Dendritic cell treated with granulocyte-macrophage colony-stimulating factor and Interleukin-4, amounts not matched to agents 40 ng/mL and 50 ng/mL, for 4 days (primary cell): ENCODE measurements at regions not wholly inside any gene's neighbourhood (a gene's known extent, or its start where the extent isn't known, plus 50 kb on each side); places are given as distances from the start of the nearest gene placed in this dataset.

Experiments
- H3K27ac Mint-ChIP-seq: one replicate; pipeline ENCODE4 v1.8.0; 2022; ENCODE audit warnings: mild to moderate bottlenecking, mixed read lengths
- H3K27me3 Mint-ChIP-seq: one replicate; pipeline ENCODE4 v1.8.0; 2022; ENCODE audit warnings: mild to moderate bottlenecking, mixed read lengths
- H3K36me3 Mint-ChIP-seq: one replicate; pipeline ENCODE4 v1.8.0; 2022; ENCODE audit warnings: low read depth, mixed read lengths
- H3K4me1 Mint-ChIP-seq: one replicate; pipeline ENCODE4 v1.8.0; 2022; ENCODE audit warnings: low read depth, mixed read lengths
- H3K4me3 Mint-ChIP-seq: one replicate; pipeline ENCODE4 v1.8.0; 2022; ENCODE audit warnings: mild to moderate bottlenecking, moderate library complexity, mixed read lengths
- H3K9me3 Mint-ChIP-seq: one replicate; pipeline ENCODE4 v1.8.0; 2022; ENCODE audit warnings: mixed read lengths
- intact Hi-C: fragments of 100-400 bp; cut with micrococcal nuclease; formaldehyde crosslinking; loops from one replicate; pipeline ENCODE4 v1.15.0; 2022

DNA sequence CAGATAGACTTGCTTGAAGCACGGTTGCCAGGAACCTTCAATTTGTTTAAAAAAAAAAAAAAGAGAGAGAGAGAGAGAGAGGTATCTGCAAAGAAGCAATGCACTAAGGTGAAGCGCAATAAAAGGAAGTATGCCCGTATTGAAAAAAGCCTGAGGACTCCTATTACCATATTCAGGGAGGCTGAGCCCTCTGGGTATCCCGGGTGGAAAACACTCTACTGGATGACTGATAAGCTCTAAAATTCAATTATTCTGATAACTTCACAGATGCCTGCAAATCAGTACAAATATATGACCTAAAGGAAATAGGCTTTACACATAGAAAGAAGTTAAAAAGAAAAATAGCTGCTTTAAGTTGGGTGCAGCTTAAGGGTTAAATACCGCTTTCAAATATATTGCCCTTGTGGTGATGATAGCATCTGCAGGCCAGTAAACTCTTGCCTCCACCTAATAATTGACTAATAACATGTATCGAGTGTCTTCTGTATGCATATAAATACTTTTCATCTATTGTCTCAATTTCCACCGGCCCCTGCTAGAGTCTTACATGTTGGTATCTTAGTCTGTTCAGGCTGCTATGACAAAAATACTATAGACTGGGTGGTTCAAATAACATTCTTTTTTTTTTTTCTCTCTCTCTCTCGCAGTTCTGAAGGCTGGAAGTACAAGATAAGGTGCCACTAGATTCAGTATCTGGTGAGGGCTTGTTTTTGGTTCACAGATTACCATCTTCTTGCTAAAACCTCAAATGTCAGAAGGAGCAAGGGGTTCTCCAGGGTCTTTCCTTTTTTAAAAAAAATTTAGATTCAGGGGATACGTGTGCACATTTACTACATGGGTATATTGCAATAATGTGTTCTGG lies 187.4 kb upstream of the JARID2 start:
- intact Hi-C loops: no loop called here
- H3K9me3 Mint-ChIP-seq: no peaks in the 10 kb centered on the region

DNA sequence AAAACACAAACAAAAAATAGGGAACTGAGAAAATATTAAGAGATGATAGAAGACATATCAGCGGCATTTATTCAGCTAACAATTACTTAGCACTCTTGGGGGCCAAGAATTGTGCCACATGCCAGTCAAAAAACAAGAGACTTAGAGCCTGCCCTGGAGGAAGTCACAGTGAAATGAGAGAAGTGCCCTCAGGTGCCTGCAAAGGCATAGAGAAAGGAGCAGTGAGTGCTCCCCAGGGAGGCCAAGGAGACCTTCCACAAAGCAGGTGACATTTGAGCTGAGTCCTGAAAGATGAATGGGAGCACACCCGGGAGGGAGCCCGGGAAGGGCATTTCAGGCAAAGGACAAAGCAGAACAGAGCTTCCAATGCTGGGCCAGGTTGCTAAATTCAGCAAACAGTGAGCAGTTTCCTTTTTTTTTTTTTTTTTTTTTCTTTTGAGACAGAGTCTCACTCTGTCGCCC lies 184.7 kb upstream of the JARID2 start:
- H3K4me1 Mint-ChIP-seq: peaks cover 49% of the 10 kb centered on the region
- no peak overlapping the region for H3K4me3 Mint-ChIP-seq
- H3K27me3 Mint-ChIP-seq: no peaks in the 10 kb centered on the region
- H3K27ac Mint-ChIP-seq: peak overlapping the region; percentile 58
- intact Hi-C loops: loop anchor here (5.0 to 10.0 kb wide), 2 partner anchors 46 to 139 kb away; no protein-coding TSS in a partner anchor
- no peaks in the 10 kb centered on the region for H3K9me3 Mint-ChIP-seq
- no peaks in the 10 kb centered on the region for H3K36me3 Mint-ChIP-seq

More for the DNA sequence above, 187.4 kb upstream of the JARID2 start:
- peaks cover 35% of the 10 kb centered on the region for H3K4me1 Mint-ChIP-seq
- H3K36me3 Mint-ChIP-seq: no peaks in the 10 kb centered on the region
- no peaks in the 10 kb centered on the region for H3K27me3 Mint-ChIP-seq
- H3K27ac Mint-ChIP-seq: no peak overlapping the region
- no peak overlapping the region for H3K4me3 Mint-ChIP-seq

DNA sequence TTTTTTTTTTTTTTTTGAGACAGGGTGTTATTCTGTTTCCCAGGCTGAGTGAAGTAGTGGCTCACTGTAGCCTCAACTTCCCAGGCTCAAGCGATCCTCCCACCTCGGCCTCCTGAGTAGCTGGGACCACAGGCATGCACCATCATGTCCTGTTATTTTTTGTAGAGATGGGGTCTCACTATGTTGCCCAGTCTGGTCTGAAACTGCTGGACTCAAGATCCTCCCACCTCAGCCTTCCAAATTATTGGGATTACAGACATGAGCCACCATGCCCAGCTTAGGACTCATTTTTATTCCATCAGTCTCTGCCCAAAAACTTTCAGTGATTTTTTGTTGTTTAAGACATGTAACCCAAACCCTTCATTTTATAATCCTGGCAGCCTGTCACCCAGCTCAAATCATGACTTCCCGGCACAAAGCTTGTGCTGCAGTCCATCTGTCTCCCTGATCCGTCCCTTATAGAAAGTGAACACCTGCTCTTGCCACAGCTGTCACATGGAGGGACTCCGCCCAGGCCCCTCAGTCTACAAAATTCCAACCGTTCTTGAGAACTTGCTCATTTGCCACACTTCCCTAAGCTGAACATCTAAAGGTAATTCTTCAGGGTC lies 183.9 kb upstream of the JARID2 start:
- H3K27me3 Mint-ChIP-seq: no peaks in the 10 kb centered on the region
- no peaks in the 10 kb centered on the region for H3K9me3 Mint-ChIP-seq
- peaks cover 57% of the 10 kb centered on the region for H3K4me1 Mint-ChIP-seq
- peak overlapping the region; percentile 58 for H3K27ac Mint-ChIP-seq
- H3K4me3 Mint-ChIP-seq: no peak overlapping the region
- intact Hi-C loops: loop anchor here (5.0 to 10.0 kb wide), 2 partner anchors 47 to 140 kb away; no protein-coding TSS in a partner anchor
- H3K36me3 Mint-ChIP-seq: no peaks in the 10 kb centered on the region

DNA sequence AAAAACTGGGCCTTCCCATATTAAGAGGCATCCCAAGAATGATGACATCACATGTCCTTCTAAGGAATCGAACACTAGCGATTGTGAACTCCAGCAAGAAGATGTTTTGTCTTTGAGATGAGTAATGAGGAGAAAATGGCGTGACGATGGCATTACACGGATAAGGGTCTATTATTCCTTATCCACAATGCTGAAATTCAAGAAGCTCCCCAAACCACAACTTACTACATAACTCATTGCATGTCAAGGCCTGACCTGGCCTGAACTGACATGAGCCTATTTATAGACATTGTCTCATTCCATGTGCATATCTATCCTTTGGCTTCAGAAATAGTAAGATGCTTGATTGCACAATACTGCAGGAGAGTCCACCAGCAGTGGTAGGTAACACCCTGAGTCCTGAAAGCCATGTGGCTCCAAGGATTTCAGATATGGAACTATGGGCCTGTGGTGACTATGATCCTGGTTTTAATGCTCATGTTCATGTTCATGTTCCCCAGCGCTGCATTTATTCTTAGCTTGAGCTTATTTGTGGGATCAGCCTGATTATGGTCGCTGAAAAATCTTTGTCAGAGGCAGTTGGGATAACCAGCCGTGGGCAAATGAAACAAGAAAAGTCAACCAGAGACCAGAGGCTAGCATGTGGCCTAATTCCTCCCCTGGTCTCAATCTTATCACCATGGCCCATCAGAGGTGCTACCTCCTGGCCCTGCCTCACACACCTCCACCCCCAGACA lies 183.2 kb upstream of the JARID2 start:
- intact Hi-C loops: loop anchor here (5.0 to 10.0 kb wide), 2 partner anchors 48 to 140 kb away; no protein-coding TSS in a partner anchor
- no peak overlapping the region for H3K4me3 Mint-ChIP-seq
- no peaks in the 10 kb centered on the region for H3K9me3 Mint-ChIP-seq
- peak overlapping the region; percentile 58 for H3K27ac Mint-ChIP-seq
- H3K36me3 Mint-ChIP-seq: no peaks in the 10 kb centered on the region
- H3K27me3 Mint-ChIP-seq: no peaks in the 10 kb centered on the region
- H3K4me1 Mint-ChIP-seq: peaks cover 62% of the 10 kb centered on the region

DNA sequence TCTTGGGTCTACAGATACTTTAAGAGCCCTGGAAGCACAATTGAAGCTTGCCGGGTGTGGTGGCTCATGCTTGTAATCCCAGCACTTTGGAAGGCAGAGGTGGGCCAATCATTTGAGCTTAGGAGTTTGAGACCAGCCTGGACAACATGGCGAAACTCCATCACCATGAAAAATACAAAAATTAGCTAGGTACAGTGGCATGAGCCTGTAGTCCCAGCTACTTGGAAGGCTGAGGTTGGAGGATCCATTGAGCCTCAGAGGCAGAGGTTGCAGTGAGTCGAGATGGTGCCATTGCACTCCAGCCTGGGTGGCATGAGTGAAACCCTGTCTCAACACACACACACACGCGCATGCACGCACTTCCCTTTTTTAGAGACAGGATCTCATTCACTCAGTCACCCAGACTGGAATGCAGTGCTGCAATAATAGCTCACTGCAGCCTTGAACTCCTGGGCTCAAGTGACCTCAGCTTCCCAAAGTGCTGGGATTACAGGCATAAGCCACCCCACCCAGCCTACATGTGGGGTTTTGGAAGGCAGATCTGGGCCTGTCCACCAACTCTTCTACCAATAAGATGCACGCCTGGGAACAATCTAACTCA lies 182.5 kb upstream of the JARID2 start:
- Mint-ChIP-seq H3K4me3 (no peak overlapping the region), H3K27ac (peak overlapping the region; percentile 30), H3K27me3 (no peaks in the 10 kb centered on the region), H3K9me3 (no peaks in the 10 kb centered on the region), H3K36me3 (no peaks in the 10 kb centered on the region), H3K4me1 (peaks cover 60% of the 10 kb centered on the region)
- intact Hi-C loops: loop anchor here (5.0 to 10.0 kb wide), 2 partner anchors 49 to 141 kb away; no protein-coding TSS in a partner anchor

DNA sequence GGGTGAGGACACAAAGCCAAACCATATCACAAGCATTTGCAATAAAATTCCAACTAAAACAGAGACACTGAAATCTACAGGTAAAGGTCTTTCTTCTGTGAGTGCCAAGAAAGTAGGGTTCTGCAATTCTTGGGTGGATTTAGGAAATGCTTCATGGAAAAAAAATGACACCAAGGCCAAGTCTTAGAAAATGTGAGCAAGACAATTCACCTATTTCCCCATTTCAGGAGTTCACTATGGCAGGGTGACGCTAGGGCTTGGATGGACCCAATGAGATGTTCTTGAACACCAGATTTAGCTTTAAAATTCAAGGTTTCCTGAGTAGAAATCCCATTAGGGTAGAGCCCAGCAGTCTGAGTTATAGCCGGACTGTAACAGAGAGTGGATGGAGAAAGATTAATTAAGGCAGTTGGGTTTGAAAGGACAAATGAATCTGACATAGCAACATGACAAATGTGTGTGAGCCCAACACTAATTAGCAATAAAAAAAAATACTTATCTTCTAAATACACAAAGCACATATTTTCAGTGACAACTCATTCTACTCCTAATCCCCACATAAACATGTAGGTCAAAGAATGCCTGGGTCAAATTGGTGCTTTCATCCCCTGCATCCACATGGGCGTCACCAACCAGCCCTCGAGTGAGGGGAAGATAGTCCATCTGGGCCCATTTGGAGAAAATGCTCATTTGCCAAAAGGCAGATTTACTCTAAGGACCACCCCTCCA lies 180.4 kb upstream of the JARID2 start:
- Mint-ChIP-seq H3K36me3 (peaks cover 5% of the 10 kb centered on the region), H3K4me3 (no peak overlapping the region), H3K9me3 (peaks cover 8% of the 10 kb centered on the region), H3K4me1 (peaks cover 60% of the 10 kb centered on the region), H3K27me3 (no peaks in the 10 kb centered on the region), H3K27ac (peak overlapping the region; percentile 97)
- intact Hi-C loops: loop anchor here (5.0 to 10.0 kb wide), 2 partner anchors 51 to 182 kb away; partner anchors contain the start of gene JARID2

DNA sequence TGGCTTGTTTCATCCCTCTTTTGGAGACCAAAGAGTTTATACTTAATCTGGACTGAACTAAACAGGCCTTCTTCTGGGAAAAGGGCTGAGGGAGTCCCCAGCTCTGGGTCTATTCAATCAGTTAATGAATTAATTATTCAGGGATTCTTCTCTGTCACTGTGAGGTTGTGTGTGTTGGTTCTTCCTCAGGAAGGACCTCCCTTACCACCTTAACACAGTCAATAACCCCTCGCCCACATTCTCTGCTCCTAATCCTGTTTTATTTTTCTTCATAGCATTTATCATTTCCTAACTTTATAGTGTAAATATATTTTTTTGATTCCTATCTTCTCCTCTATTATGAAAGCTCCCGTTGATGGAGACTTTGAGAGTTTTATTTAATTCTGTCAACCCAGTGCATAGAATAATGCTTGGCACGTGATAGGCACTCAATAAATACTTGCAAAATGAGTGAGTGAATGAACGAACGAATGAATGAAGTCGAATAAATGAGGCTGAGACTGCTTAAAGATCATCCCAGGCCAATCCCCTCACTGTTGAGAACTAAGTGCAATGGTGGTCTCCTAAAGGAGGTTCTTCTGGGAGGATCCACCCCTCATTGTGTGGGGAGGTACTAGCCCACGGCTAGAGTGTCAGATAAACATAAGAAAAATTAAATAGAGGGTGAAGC lies 179.6 kb upstream of the JARID2 start:
- Mint-ChIP-seq H3K27me3 (no peaks in the 10 kb centered on the region), H3K36me3 (peaks cover 6% of the 10 kb centered on the region), H3K27ac (peak overlapping the region; percentile 97), H3K4me1 (peaks cover 54% of the 10 kb centered on the region), H3K9me3 (peaks cover 12% of the 10 kb centered on the region), H3K4me3 (peak overlapping the region; percentile 32)
- intact Hi-C loops: loop anchor here (5.0 to 10.0 kb wide), 2 partner anchors 51 to 181 kb away; partner anchors contain the start of gene JARID2

DNA sequence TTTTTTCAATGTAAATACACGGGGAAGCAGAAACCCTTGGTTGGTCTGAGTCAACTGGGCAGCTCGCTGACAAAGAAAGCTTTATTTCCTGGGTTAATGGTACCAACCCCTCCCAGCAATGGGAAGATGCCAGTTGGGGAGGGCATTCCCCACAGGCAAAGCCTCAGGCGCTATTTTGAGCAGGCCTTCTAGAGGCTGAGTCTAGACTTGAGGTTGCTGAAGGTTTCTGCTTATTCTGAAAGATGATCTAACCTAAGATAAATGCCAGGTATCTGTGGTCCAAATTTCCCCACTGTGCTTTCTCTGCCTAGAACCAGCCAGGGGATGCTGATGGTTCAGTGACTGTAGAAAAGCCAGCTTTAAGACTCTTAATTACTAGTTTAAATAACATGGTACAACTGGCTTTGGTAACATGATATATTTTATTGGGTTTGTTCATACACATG lies 172.5 kb upstream of the JARID2 start:
- Mint-ChIP-seq H3K36me3 (peaks cover 6% of the 10 kb centered on the region), H3K27ac (no peak overlapping the region), H3K9me3 (peaks cover 12% of the 10 kb centered on the region), H3K27me3 (no peaks in the 10 kb centered on the region), H3K4me3 (no peak overlapping the region), H3K4me1 (peaks cover 25% of the 10 kb centered on the region)
- intact Hi-C loops: no loop called here

DNA sequence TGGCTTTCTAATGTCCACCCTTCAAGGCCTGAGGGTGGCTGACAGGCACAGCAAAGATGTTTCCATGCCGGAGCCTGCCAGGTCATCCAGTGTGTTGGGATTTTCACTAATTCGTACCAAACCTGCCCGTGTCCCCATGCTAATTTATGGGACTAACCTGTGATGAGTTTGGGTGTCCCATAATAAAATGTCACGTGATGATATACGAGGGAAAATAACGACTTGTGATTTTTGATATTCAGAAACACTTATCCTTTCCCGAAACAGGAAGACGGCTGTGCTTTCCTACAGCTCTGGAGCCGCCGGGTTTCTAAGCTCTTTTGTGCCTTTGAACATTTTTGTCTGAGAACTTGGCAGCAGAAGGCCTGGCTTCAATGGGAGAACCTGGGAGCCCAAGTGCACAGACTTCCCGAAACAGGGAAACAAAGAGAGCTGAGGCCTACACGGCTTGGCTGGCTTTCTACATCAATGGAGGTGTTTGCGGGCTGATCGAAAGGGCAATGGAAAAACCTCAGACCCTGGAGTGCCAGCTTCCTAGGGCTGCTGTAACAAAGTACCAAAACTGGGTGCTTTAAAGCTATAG lies 171.9 kb upstream of the JARID2 start:
- H3K4me3 Mint-ChIP-seq: no peak overlapping the region
- intact Hi-C loops: no loop called here
- peaks cover 25% of the 10 kb centered on the region for H3K4me1 Mint-ChIP-seq
- peaks cover 6% of the 10 kb centered on the region for H3K36me3 Mint-ChIP-seq
- no peak overlapping the region for H3K27ac Mint-ChIP-seq
- H3K27me3 Mint-ChIP-seq: no peaks in the 10 kb centered on the region
- peaks cover 12% of the 10 kb centered on the region for H3K9me3 Mint-ChIP-seq

DNA sequence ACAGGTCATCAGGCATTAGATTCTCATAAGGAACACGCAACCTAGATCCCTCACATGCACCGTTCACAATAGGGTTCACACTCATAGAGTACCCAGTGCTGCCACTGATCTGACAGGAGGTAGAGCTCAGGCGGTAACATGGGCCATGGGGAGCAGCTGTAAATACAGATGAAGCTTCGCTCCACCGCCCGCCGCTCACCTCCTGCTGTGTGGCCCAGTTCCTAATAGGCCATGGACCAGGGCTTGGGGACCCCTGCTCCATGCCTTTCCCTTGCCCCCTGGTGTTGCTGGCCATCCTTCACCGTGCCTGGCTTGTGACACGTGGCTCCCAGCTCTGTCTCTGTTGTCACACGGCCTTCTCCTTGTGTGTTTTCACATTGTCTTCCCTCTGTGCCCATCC lies 171.1 kb upstream of the JARID2 start:
- Mint-ChIP-seq H3K36me3 (peaks cover 6% of the 10 kb centered on the region), H3K27ac (no peak overlapping the region), H3K4me3 (no peak overlapping the region), H3K4me1 (peaks cover 25% of the 10 kb centered on the region), H3K27me3 (no peaks in the 10 kb centered on the region), H3K9me3 (peaks cover 10% of the 10 kb centered on the region)
- intact Hi-C loops: no loop called here

DNA sequence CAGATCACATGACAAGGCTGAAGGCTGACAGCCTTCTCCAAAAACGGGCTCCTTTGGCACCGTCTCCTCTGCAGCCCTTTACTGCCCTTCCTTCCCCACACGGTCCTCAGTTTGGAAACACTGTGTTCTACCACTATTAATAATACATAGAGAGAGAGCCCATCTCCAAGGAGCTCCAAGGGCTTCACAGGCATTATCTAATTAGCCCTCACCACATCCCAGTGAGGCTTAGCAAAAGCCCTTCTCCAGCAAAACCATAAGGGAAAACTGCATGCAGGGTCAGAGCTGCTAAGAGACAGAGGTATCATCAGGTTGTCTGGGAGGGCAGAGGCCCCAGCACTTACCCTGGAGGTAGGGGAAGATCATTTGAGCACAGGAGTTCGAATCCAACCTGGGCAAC lies 169.3 kb upstream of the JARID2 start:
- intact Hi-C loops: no loop called here
- H3K36me3 Mint-ChIP-seq: no peaks in the 10 kb centered on the region
- H3K9me3 Mint-ChIP-seq: no peaks in the 10 kb centered on the region
- peaks cover 25% of the 10 kb centered on the region for H3K4me1 Mint-ChIP-seq
- H3K4me3 Mint-ChIP-seq: no peak overlapping the region
- no peak overlapping the region for H3K27ac Mint-ChIP-seq
- H3K27me3 Mint-ChIP-seq: no peaks in the 10 kb centered on the region

DNA sequence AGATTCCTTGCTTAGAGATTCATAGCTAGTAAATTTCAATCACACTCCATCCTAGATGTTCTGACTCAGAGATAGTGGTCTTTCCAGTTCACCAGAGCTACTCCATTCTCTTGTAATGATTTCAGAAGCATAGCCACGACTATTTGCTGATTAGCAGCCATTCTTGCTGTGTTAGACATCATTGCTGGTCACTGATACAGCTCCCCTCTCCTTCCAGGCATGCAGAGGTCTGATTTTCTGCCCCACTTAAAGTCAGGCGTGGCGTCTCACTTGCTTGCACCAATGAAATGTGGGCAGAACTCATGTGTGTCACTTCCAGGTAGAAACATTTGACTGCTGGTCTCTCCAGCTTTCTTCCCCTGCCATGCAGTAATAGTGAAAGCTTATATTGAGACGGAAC lies 168.9 kb upstream of the JARID2 start:
- no peaks in the 10 kb centered on the region for H3K36me3 Mint-ChIP-seq
- peaks cover 25% of the 10 kb centered on the region for H3K4me1 Mint-ChIP-seq
- no peaks in the 10 kb centered on the region for H3K27me3 Mint-ChIP-seq
- intact Hi-C loops: no loop called here
- no peaks in the 10 kb centered on the region for H3K9me3 Mint-ChIP-seq
- no peak overlapping the region for H3K4me3 Mint-ChIP-seq
- no peak overlapping the region for H3K27ac Mint-ChIP-seq
